ENCODE measurements at regions not wholly inside any gene's neighbourhood (a gene's known extent, or its start where the extent isn't known, plus 50 kb on each side); places are given as distances from the start of the nearest gene placed in this dataset.

GRCh38 chr6:91288741-91289140 lies 701.9 kb upstream of the MAP3K7 start:
- Histone ChIP-seq H3K27me3 (no peaks in the 10 kb centered on the region), H3K36me3 (no peaks in the 10 kb centered on the region), H3K9me3 (no peaks in the 10 kb centered on the region), H3K27ac (no peak overlapping the region), H3K4me1 (no peaks in the 10 kb centered on the region), H3K4me3 (replicated peaks in 1 of 3) (no peak overlapping the region)
- intact Hi-C loops (cut with DNase I), result no loop called here
- WGBS, 2 donors, result 84 to 86% methylated on average over 2 of the region's 2 CpGs
- DNase-seq, result no peak
- no peak for TF ChIP-seq POLR2A (IDR thresholded peaks at IDR 0.05)
- TF ChIP-seq CTCF (IDR thresholded peaks at IDR 0.05), result no peak

GRCh38 chr6:91281901-91282300 lies 695.0 kb upstream of the MAP3K7 start:
- no peaks in the 10 kb centered on the region for H3K9me3 ChIP-seq
- no peak overlapping the region for H3K27ac ChIP-seq
- no peaks in the 10 kb centered on the region for H3K36me3 ChIP-seq
- intact Hi-C loops (cut with DNase I), result no loop called here
- no peaks in the 10 kb centered on the region for H3K27me3 ChIP-seq
- TF ChIP-seq POLR2A (IDR thresholded peaks at IDR 0.05) (no peak), CTCF (IDR thresholded peaks at IDR 0.05) (no peak)
- H3K4me3 ChIP-seq (replicated peaks in 1 of 3), result no peak overlapping the region
- no peaks in the 10 kb centered on the region for H3K4me1 ChIP-seq
- no peak for DNase-seq

GRCh38 chr6:91280494-91280830 lies 693.6 kb upstream of the MAP3K7 start:
- Histone ChIP-seq H3K4me1 (no peaks in the 10 kb centered on the region), H3K27ac (no peak overlapping the region), H3K9me3 (no peaks in the 10 kb centered on the region), H3K27me3 (no peaks in the 10 kb centered on the region), H3K36me3 (no peaks in the 10 kb centered on the region), H3K4me3 (replicated peaks in 1 of 3) (no peak overlapping the region)
- WGBS, 2 donors, result 71 to 80% methylated on average over 3 of the region's 3 CpGs
- TF ChIP-seq POLR2A (IDR thresholded peaks at IDR 0.05), result no peak
- TF ChIP-seq CTCF (IDR thresholded peaks at IDR 0.05), result no peak
- intact Hi-C loops (cut with DNase I), result no loop called here
- no peak for DNase-seq

- DNase-seq, result no peak
- Histone ChIP-seq H3K4me3 (replicated peaks in 1 of 3) (no peak overlapping the region), H3K27me3 (no peaks in the 10 kb centered on the region), H3K27ac (no peak overlapping the region), H3K36me3 (no peaks in the 10 kb centered on the region), H3K4me1 (no peaks in the 10 kb centered on the region), H3K9me3 (no peaks in the 10 kb centered on the region)
- no peak for TF ChIP-seq POLR2A (IDR thresholded peaks at IDR 0.05)
- TF ChIP-seq CTCF (IDR thresholded peaks at IDR 0.05), result no peak
- intact Hi-C loops (cut with DNase I), result no loop called here
- WGBS, 2 donors, result 81 to 82% methylated on average over 7 of the region's 7 CpGs
These were observed 693.0 kb upstream of the MAP3K7 start for GRCh38 chr6:91279740-91280493.

- Histone ChIP-seq H3K4me3 (replicated peaks in 1 of 3) (no peak overlapping the region), H3K4me1 (no peaks in the 10 kb centered on the region), H3K36me3 (no peaks in the 10 kb centered on the region), H3K27ac (no peak overlapping the region), H3K27me3 (no peaks in the 10 kb centered on the region), H3K9me3 (no peaks in the 10 kb centered on the region)
- whole genome bisulfite sequencing, 2 donors, result 96 to 100% methylated on average over 2 of the region's 2 CpGs
- no peak for DNase-seq
- no peak for TF ChIP-seq CTCF (IDR thresholded peaks at IDR 0.05)
- TF ChIP-seq POLR2A (IDR thresholded peaks at IDR 0.05), result no peak
- intact Hi-C loops (cut with DNase I), result no loop called here
These were observed 691.5 kb upstream of the MAP3K7 start for GRCh38 chr6:91278416-91278815.

Measured in thyroid gland (tissue), 4 donors.